MG63 (cell line): ENCODE measurements at regions not wholly inside any gene's neighbourhood (a gene's known extent, or its start where the extent isn't known, plus 50 kb on each side); places are given as distances from the start of the nearest gene placed in this dataset.

Source experiments
- DNase-seq: peaks from one replicate; pipeline ENCODE4 v3.0.0-alpha.2; 2020
- H3K27me3 ChIP-seq: fragments of 250-450 bp; sonication (Bioruptor Pico); 2 replicates; pipeline ENCODE4 v1.5.1; 2020; ENCODE audit warnings: mild to moderate bottlenecking, moderate library complexity
- H3K36me3 ChIP-seq: fragments of 250-450 bp; sonication (Bioruptor Pico); 2 replicates; pipeline ENCODE4 v1.5.1; 2020; ENCODE audit warnings: mild to moderate bottlenecking, moderate library complexity
- H3K4me3 ChIP-seq: fragments of 250-450 bp; sonication (Bioruptor Pico); 2 replicates; pipeline ENCODE4 v1.5.1; 2020; ENCODE audit warnings: mild to moderate bottlenecking, moderate library complexity
- H3K9me3 ChIP-seq: fragments of 250-450 bp; sonication (Bioruptor Pico); 2 replicates; pipeline ENCODE4 v1.5.1; 2020; ENCODE audit warnings: mild to moderate bottlenecking, moderate library complexity

DNA sequence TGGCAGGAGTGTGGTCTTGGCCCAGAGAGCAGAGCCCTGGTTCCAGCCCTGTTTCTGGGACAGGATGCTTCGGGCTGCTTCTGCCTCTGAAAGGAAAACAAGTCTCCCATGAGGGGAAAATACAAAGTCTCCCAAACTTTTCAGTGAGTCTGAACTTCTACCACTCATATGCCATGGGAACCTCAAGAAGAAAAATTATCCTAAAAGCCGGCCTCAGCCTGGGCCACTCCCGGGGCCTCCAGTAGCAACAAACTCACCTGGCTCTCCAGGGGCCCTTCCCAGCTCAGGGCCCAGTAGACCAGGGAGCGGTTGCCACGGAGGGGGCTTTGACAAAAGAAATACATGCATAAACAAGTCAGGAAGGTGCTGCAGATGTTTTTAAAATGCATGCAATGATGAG lies 289.2 kb upstream of the HDAC4 start:
- Histone ChIP-seq H3K27me3 (no peaks in the 10 kb centered on the region), H3K4me3 (no peak overlapping the region), H3K9me3 (no peaks in the 10 kb centered on the region), H3K36me3 (no peaks in the 10 kb centered on the region)
- DNase-seq: no peak

DNA sequence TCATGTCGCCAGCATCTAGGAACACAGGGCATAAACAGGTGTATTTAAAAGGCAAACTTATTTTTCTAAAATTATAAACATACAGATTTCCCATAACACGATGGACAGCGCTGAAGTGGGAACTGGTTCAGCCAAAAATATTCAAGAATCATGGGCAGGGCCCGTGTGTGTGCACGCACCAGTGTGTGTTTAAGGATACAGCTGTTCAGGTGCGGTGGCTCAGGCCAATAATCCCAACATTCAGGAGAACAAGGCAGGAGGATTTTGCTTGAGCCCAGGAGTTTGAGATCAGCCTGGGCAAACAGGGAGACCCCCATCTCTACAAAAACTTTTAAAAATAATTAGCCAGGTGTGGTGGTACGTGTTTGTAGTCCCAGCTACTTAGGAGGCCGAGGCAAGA lies 288.6 kb upstream of the HDAC4 start:
- Histone ChIP-seq H3K9me3 (no peaks in the 10 kb centered on the region), H3K27me3 (no peaks in the 10 kb centered on the region), H3K36me3 (no peaks in the 10 kb centered on the region), H3K4me3 (no peak overlapping the region)
- DNase-seq: no peak

DNA sequence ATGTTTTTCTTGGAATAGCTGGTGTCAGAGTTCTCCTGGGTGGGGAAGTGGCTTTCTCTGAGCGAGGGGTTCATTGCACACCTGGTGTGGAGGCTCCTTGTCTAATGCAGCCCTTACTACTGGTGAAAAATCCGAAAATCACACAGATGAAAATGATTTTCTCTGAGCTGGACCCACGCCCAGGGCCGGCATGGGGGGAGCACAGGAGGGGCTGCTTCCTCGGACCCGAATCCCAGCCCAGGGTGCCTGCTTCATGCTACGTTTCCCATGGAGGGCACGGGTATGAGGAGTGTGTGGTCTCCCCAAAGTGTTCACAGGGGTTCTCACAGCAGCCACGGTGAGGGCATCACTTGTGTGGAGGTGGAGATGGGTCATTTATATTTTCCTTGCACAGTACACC lies 288.0 kb upstream of the HDAC4 start:
- H3K27me3 ChIP-seq: no peaks in the 10 kb centered on the region
- H3K9me3 ChIP-seq: no peaks in the 10 kb centered on the region
- H3K36me3 ChIP-seq: no peaks in the 10 kb centered on the region
- no peak overlapping the region for H3K4me3 ChIP-seq
- no peak for DNase-seq

DNA sequence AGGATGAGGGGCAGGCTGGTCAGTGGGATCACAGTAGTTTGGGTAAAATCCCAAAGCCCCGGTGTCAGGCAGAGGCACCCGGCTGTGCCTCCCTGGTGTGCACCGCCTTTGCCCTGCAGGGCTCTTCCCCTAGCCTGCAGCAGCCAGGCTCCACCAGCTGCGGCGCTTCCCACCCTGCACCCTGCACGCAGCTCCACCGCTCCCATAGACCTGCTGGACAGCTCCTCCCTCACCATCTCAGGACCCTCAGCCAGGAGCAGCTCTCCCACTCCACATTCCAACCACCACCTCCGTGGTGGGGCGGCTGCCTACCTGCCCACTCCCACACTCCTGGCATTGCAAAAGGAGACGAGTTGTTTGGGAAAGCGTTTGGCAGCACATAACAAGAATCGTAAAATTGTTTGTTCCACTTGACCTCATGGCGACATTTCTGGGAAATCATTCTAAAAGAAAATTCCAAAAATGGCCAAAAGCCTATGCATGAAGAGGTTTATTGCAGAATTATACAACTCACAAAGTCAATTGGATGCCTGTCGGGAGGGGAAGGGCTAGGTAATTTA lies 287.4 kb upstream of the HDAC4 start:
- peak; percentile 43 for DNase-seq
- Histone ChIP-seq H3K27me3 (no peaks in the 10 kb centered on the region; the same call in 1 of the 2 replicates), H3K9me3 (no peaks in the 10 kb centered on the region), H3K4me3 (no peak overlapping the region), H3K36me3 (no peaks in the 10 kb centered on the region)

DNA sequence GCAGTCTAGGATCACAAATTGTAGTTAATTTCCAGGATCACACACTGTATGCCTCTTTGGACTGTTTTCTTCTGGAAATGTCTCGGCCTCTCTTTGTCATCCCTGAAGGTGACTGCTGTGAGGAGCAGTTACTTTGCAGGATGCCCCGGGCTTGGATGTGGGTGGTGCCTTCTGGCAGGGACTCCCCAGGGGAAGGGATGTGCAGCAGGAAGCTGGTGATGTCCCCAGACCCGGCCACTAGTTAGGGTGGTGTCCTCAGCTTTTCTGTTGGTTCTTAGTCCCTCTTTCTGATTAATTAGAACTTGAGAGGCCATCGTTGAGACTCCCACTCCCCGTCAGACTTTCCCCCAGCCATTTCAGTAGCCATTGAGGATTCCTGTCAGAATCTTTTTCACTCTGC lies 286.6 kb upstream of the HDAC4 start:
- Histone ChIP-seq H3K36me3 (no peaks in the 10 kb centered on the region), H3K9me3 (no peaks in the 10 kb centered on the region), H3K27me3 (peaks cover 1% of the 10 kb centered on the region; the same call in 1 of the 2 replicates), H3K4me3 (no peak overlapping the region)
- no peak for DNase-seq

DNA sequence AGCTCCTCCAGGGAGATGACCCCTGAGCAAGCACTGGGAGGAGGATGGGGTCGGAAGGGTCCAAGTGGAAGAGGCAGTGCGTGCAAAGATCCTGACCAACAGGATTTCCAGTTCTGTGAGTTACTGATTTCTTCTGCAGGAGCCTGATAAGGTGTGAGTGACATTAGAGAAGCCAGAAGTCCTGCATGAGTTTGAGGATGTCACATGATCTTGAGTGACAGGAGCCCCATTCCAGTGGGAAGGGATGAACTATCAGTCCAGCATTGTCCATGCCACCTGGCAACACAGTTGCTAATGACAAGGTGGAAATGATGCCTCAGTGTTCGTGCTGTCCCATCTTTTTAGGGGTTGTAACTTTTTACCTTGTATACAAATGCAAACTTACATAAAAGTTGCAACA lies 285.1 kb upstream of the HDAC4 start:
- Histone ChIP-seq H3K4me3 (no peak overlapping the region), H3K9me3 (no peaks in the 10 kb centered on the region), H3K36me3 (no peaks in the 10 kb centered on the region), H3K27me3 (peaks cover 4% of the 10 kb centered on the region; the same call in 1 of the 2 replicates)
- no peak for DNase-seq

DNA sequence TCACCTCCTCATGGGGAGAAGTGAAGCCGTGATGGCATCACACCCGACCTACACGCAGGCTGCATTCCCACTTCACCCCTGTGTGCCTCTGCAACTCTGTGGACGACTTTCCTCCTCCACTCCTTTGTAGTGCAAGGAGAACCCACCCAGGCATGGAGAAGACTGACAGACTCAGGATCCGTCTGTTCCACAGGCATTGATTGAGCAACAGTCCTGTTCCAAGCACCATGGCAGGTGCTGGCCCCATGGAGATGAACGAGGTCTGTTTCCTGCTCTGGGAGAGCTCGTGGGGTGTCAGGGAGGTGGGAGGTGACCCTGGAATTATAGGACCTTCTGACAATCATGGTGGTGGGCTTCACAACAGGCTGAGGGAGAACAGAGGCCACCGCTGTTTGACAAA lies 284.7 kb upstream of the HDAC4 start:
- Histone ChIP-seq H3K27me3 (peaks cover 4% of the 10 kb centered on the region; the same call in 1 of the 2 replicates), H3K4me3 (no peak overlapping the region), H3K9me3 (no peaks in the 10 kb centered on the region), H3K36me3 (no peaks in the 10 kb centered on the region)
- DNase-seq: no peak

DNA sequence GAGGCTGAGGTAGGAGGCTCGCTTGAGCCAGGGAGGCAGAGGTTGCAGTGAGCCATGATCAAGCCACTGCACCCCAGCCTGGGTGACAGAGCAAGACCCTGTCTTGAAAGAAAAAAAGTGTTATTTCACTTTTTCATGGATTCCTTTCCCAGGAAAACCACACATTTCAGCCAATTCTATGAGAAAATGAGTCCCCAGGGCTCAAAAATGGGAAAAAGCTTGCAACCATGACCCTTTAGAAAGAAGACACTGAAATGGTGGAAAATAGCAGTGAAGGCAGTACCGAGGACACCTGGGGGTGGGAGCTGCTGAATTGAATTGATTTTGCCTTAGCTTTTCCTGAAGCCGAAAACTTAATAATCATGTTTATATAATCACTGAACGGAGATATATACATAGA lies 284.2 kb upstream of the HDAC4 start:
- Histone ChIP-seq H3K27me3 (peaks cover 4% of the 10 kb centered on the region; the same call in 1 of the 2 replicates), H3K4me3 (no peak overlapping the region), H3K9me3 (no peaks in the 10 kb centered on the region), H3K36me3 (no peaks in the 10 kb centered on the region)
- DNase-seq: no peak

DNA sequence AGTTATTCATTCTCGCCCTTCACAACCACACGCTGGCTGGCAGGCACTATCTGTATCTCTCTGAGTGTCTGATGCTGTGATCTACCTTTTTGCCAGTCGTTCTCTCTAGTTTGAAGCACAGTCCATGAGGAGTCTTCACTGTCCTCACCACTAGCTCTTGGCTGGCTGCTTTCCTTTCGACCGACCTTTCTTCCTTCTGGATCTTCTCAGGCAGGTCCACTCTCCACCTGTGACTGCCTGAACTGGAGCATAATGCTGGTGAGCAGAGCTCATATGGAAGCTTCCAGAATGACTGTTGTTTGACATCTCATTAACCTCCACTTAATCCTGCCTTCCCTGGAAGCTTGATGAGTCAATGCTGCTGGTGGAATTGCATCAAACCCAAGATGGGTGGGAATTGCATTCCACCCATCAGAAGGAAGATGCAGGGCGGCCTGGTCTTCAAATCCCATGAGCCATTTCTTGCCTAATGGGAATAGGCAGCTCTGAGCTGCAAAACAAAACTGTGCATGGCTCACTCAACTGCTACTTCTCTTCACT lies 283.5 kb upstream of the HDAC4 start:
- DNase-seq: no peak
- no peaks in the 10 kb centered on the region for H3K36me3 ChIP-seq
- peaks cover 4% of the 10 kb centered on the region; the same call in 1 of the 2 replicates for H3K27me3 ChIP-seq
- no peaks in the 10 kb centered on the region for H3K9me3 ChIP-seq
- H3K4me3 ChIP-seq: no peak overlapping the region

DNA sequence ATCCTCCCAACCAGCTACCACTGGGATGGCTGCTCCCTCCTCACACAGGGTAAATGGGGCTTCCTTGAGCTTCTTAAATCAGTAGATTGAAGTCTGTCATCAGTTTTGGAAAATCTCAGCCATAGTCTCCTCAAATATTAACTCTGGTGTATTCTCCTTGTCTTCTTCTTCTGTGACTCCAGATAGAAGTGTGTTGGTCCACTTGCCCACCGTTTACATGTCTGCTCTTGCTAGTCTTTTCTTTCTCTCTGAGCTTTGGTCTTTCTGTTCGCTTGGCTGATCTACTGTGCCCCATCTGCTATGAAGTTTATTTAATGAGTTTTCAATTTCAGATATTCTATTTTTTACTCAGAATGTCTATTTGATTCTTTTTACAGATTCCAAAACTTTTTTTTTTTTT lies 281.7 kb upstream of the HDAC4 start:
- H3K36me3 ChIP-seq: no peaks in the 10 kb centered on the region

DNA sequence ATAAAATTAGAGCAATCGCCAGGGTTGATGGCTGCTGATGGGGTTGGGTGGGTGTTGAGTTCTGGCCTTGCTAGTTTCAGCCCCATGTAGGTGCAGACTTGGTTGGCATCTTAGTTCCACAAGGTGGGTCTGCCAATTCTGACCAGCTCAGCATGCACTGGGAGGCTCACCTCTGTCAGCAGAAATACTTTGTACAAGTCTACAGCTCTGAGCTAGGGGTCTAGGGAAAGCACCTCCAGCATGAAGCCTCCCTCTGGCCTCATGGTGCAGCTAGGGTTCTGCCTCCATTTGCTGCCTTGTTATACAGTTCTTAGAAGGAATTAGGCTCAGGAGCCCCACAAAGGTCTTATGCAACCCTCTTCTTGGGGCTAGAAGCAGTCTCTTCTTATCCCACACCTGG lies 278.9 kb upstream of the HDAC4 start:
- peaks cover 4% of the 10 kb centered on the region; the same call in 1 of the 2 replicates for H3K27me3 ChIP-seq
- DNase-seq: no peak
- H3K36me3 ChIP-seq: no peaks in the 10 kb centered on the region
- no peak overlapping the region for H3K4me3 ChIP-seq
- H3K9me3 ChIP-seq: no peaks in the 10 kb centered on the region

More for the DNA sequence above, 281.7 kb upstream of the HDAC4 start:
- peaks cover 4% of the 10 kb centered on the region; the same call in 1 of the 2 replicates for H3K27me3 ChIP-seq
- no peak for DNase-seq
- H3K4me3 ChIP-seq: no peak overlapping the region
- no peaks in the 10 kb centered on the region for H3K9me3 ChIP-seq

DNA sequence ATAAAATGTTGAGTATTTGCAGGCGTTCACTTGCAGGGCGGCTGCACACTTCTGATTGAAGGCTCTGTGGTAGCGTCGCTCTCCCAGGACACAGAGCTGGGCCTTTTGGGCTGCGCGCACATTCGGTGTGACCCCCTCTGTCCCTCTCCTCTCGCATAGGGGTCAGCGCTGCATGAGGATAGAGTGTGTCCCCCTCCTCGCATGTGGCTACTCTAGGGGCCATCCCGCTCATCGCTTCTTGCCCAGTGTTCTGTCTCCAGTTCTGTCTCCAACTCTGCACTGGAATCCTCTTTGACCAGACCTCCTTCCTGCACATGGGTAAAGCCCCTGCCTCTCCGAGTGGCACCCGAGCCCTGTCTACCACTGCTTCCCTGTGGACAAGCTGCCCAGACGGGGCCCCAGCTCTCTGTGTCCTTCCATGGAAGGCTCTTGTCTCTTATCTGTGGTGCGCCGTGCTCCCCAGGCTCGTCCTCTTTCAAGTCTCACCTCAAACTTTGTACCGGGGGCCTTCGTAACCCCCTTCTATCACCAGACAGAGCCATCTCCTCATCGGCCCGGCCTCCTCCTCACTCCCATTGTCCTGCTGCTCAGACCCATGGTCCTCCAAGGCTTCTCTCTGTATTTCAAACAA lies 278.0 kb upstream of the HDAC4 start:
- no peak overlapping the region for H3K4me3 ChIP-seq
- peaks cover 4% of the 10 kb centered on the region; the same call in 1 of the 2 replicates for H3K27me3 ChIP-seq
- no peaks in the 10 kb centered on the region for H3K9me3 ChIP-seq
- no peak for DNase-seq
- H3K36me3 ChIP-seq: no peaks in the 10 kb centered on the region

DNA sequence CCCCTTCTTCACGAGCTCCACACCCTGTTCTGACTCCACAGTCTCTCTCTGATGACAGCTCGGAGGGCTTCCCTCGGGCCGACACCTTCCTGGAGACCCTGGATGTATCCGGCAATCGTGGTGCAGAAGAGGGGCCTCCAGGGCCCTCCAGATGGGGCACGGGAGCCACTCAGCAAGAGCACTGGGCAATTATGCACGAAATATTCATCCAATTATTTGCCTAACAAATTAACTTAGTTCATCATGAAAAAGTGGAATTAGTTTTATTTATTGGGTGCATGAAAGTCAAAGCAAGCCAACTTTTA lies 277.3 kb upstream of the HDAC4 start:
- Histone ChIP-seq H3K9me3 (no peaks in the 10 kb centered on the region), H3K27me3 (peaks cover 4% of the 10 kb centered on the region; the same call in 1 of the 2 replicates), H3K4me3 (no peak overlapping the region), H3K36me3 (no peaks in the 10 kb centered on the region)
- no peak for DNase-seq

DNA sequence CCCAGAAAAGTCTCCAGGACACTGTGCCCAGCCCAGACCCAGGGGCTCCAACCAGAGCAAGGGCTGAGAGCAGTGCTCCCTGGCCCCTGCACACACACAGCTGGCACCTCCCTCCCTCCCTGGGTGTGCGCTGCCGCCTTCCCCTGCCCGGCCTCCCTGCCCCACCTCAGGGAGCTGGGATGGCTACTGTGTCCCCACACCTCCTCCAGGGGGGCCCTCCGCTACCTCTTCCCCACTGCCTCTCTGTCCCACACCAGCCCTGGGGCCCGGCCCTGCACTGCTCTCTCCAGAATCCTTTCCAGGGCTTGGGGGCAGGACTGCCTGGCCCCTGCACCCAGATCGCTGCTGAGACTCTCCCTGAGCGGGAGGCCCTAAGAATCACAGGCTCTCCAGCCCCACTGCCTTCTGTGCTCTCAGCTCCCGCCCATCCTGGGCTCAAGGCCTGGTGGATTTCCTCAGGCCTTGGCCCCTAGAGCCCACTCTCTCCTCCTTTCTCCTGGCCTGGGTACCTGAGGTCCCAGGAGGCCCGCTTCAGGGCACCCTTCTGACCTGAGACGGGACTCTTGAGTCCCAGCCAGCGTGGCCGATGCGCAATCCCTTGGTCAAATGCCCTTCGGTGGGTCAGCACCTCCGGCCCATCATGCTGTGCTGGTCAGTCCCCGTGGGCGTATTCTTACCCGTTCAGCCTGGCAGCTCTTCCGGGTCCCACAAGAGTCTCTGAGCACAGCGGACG lies 276.8 kb upstream of the HDAC4 start:
- no peaks in the 10 kb centered on the region for H3K36me3 ChIP-seq
- DNase-seq: no peak
- H3K4me3 ChIP-seq: no peak overlapping the region
- peaks cover 4% of the 10 kb centered on the region; the same call in 1 of the 2 replicates for H3K27me3 ChIP-seq
- H3K9me3 ChIP-seq: no peaks in the 10 kb centered on the region

DNA sequence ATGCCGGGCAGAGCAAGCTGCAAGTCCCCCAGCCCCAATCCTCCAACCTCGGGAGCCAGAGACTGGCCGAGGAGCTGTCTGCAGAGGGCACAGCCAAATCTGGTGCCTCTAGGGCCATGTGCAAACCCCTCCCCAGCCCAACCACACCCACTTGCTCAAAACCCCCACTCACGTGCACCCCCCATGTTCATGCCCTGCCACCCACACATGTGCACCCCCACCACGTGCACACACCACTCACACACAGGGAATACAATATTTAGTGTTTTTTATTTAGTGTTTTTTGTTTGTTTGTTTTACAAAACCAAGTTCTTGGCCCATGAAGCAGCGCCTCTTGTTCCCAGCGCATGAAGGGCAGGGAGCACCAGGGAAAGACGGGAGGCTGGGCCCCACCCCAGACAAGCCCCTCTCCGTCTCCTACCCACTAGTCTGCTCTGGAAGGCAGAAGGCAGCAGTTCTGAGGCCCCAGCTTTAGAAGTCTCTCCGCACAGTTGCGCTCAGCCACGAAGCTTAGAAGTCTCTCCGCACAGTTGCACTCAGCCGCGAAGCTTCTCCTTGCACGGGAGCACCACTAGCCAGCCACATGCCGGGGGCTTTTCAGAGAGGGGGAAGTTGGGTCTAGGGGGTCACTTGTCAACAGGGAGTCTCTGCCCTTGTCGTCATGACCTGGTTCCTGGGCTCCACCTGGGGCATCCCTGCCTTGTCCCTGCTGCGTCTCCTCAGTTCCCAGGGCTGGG lies 276.1 kb upstream of the HDAC4 start:
- no peaks in the 10 kb centered on the region for H3K36me3 ChIP-seq
- H3K27me3 ChIP-seq: no peaks in the 10 kb centered on the region
- H3K4me3 ChIP-seq: no peak overlapping the region
- no peaks in the 10 kb centered on the region for H3K9me3 ChIP-seq
- no peak for DNase-seq

DNA sequence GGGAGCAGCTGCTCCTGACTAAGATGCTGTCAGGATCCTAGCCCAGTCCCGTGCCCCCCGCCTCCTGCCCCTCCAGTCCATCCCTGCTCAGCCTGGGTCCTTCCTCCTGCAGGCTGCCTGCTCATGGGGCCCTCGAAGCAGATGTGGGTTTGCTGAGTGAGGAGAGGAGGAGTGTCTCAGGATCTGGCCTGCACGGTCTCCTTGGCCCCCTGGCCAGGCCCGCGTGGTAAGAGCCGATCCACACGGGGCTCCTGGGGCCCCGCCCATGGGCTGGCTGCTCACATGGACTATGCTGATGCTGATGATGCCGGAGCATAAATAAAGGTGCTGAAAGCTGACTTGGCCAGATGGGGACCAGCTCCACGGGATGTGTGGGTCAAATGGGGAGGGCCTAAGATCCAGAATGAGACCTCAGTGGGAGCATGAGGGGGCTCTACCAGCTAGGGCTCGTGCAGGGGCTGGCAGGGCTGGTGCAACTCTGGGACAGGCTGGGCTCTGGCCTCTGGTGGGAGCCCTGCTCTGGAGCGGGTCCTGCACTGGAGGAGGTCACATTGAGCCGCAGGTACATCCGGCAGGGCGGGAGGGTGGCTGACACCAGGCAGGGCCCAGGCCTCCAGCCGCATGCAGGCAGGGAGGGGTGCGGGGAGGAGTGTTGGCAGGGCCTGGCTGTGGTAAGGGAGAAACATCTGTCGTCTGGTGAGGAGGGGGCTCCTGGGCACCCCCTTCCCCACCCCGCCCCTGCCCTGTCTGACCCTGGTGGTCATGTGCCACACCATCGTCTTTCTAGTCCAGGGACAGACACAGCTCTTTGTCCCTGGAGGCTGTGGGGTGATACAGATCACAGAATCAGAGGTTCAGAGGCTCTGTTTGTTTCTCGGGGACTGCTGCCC lies 275.3 kb upstream of the HDAC4 start:
- Histone ChIP-seq H3K9me3 (no peaks in the 10 kb centered on the region), H3K27me3 (no peaks in the 10 kb centered on the region), H3K4me3 (no peak overlapping the region), H3K36me3 (no peaks in the 10 kb centered on the region)
- no peak for DNase-seq
